A549 (cell line): ENCODE measurements at regions not wholly inside any gene's neighbourhood (a gene's known extent, or its start where the extent isn't known, plus 50 kb on each side); places are given as distances from the start of the nearest gene placed in this dataset.
"Not testable (repeated sequence)": the region's sequence is repeated elsewhere in the genome, so short reads cannot be mapped to it uniquely, and the experiment has no call there.

Experiments
- ATAC-seq, 2 experiments: fragments of 200-7000 bp in 1 of 2; fragments of >200 bp in 1 of 2; cut with Nextera tagmentation in 1 of 2; cut with Tn5 transposase in 1 of 2; 3 replicates each; pipeline versions ENCODE4 v1.8.0 to v1.9.1; 2018 to 2020; ENCODE audit warnings: mild to moderate bottlenecking in 1 of 2, moderate library complexity in 1 of 2
- CTCF ChIA-PET: fragments of 300-600 bp; sonication (Branson Sonifier 250); formaldehyde crosslinking; extraction: SDS; loops from one replicate; lab custom pipeline; 2021; ENCODE audit warnings: antibody characterized with exemption, inconsistent platforms; lab: Yijun Ruan, JAX
- POLR2A ChIA-PET: fragments of 350-600 bp; formaldehyde crosslinking; extraction: SDS; loops from one replicate; lab custom pipeline; 2021; ENCODE audit warnings: antibody characterized with exemption, inconsistent platforms; lab: Yijun Ruan, JAX
- DNase-seq, 2 experiments: peaks; one replicate each; pipeline versions ENCODE4 v3.0.0 to v3.0.0-alpha.2; 2011 to 2016; ENCODE audit warnings: low read depth in 1 of 2, low spot score in 1 of 2
- FAIRE-seq: peaks from 2 replicates; lab custom pipeline; 2011; peaks lifted over from hg19 to GRCh38; lab: Jason Lieb, UNC
- H3K27ac ChIP-seq, 2 experiments: fragments of >200 bp; sonication (Bioruptor Twin); formaldehyde crosslinking; 3 replicates each; pipeline ENCODE4 v1.5.1; 2016 to 2017
- H3K4me1 ChIP-seq: fragments of >200 bp; sonication (Bioruptor Twin); formaldehyde crosslinking; 3 replicates; pipeline ENCODE4 v1.6.1; 2016
- H3K4me2 ChIP-seq: fragments of >200 bp; sonication (Bioruptor Twin); formaldehyde crosslinking; 3 replicates; pipeline ENCODE4 v1.6.1; 2016
- H3K4me3 ChIP-seq: fragments of >200 bp; sonication (Bioruptor Twin); formaldehyde crosslinking; 3 replicates; pipeline ENCODE4 v1.5.1; 2016
- H3K9me3 ChIP-seq: fragments of >200 bp; sonication (Bioruptor Twin); formaldehyde crosslinking; 3 replicates; pipeline ENCODE4 v1.6.1; 2016
- CEBPB ChIP-seq, 2 experiments: fragments of >200 bp in 1 of 2; sonication (Bioruptor Twin) in 1 of 2; formaldehyde crosslinking in 1 of 2; IDR thresholded peaks; 2 replicates each; pipeline ENCODE4 v1.6.1; 2012 to 2016
- E2F6 ChIP-seq: IDR thresholded peaks from 2 replicates; pipeline ENCODE4 v1.6.1; 2012; ENCODE audit warnings: low read depth, borderline replicate concordance
- EHMT2 ChIP-seq: fragments of 200-600 bp; sonication (generic); IDR thresholded peaks from 2 replicates; pipeline ENCODE4 v1.6.1; 2016; ENCODE audit warnings: antibody characterized with exemption, low read depth, mild to moderate bottlenecking, moderate library complexity
- FOSL2 ChIP-seq, 2 experiments: fragments of 450-650 bp in 1 of 2; fragments of >200 bp in 1 of 2; sonication (Bioruptor Twin) in 1 of 2; formaldehyde crosslinking; IDR thresholded peaks; 2 replicates each; pipeline versions ENCODE4 v1.5.0 to v1.6.1; 2016 to 2020; ENCODE audit warnings: mild to moderate bottlenecking in 1 of 2, moderate library complexity in 1 of 2
- HDAC2 ChIP-seq: fragments of 200-600 bp; sonication (generic); IDR thresholded peaks from 2 replicates; pipeline ENCODE4 v1.6.1; 2016
- HEYL ChIP-seq: fragments of 250-450 bp; sonication (Bioruptor Pico); IDR thresholded peaks from 2 replicates; pipeline ENCODE4 v1.8.0; 2021; ENCODE audit warnings: mild to moderate bottlenecking, moderate library complexity
- HOXB5 ChIP-seq: fragments of 250-450 bp; sonication (Bioruptor Pico); IDR thresholded peaks from 2 replicates; pipeline ENCODE4 v1.5.0; 2020; ENCODE audit warnings: mild to moderate bottlenecking, moderate library complexity
- JUNB ChIP-seq: fragments of >200 bp; sonication (Bioruptor Twin); formaldehyde crosslinking; IDR thresholded peaks from 2 replicates; pipeline ENCODE4 v1.6.1; 2016
- MAZ ChIP-seq: fragments of 150-350 bp; IDR thresholded peaks from 2 replicates; pipeline ENCODE4 v1.6.1; 2014; ENCODE audit warnings: antibody characterized with exemption, low read depth, low read length, borderline replicate concordance
- NFE2L2 ChIP-seq: fragments of 150-350 bp; conservative IDR thresholded peaks from 2 replicates; pipeline ENCODE4 v1.6.1; 2014; ENCODE audit warnings: low read length
- NPAS2 ChIP-seq: fragments of 250-450 bp; sonication (Bioruptor Pico); IDR thresholded peaks from 2 replicates; pipeline ENCODE4 v1.8.0; 2022; ENCODE audit warnings: mild to moderate bottlenecking, moderate library complexity, borderline replicate concordance
- RCOR1 ChIP-seq: fragments of 150-350 bp; IDR thresholded peaks from 2 replicates; pipeline ENCODE4 v1.6.1; 2014; ENCODE audit warnings: antibody characterized with exemption, low read length, low read depth
- REST ChIP-seq: fragments of 200-600 bp; sonication (generic); IDR thresholded peaks from 2 replicates; pipeline ENCODE4 v1.6.1; 2016; ENCODE audit warnings: antibody characterized with exemption, mild to moderate bottlenecking, moderate library complexity
- ZFP36 ChIP-seq: fragments of 450-650 bp; IDR thresholded peaks from 2 replicates; pipeline ENCODE4 v1.6.1; 2014; ENCODE audit warnings: borderline replicate concordance; ENCODE audit not compliant: partially characterized antibody
- WGBS: methylation state at CpG from one replicate; pipeline ENCODE4 v1.1.6; 2017; ENCODE audit errors: missing lambda C conversion rate; 5-methylcytosine and 5-hydroxymethylcytosine counted together
- TF ChIP-seq, protein P1 (sequence below): fragments of 250-450 bp; sonication (Bioruptor Pico); IDR thresholded peaks from 2 replicates; pipeline ENCODE4 v1.5.0; 2021; ENCODE audit warnings: mild to moderate bottlenecking, moderate library complexity, borderline replicate concordance
- TF ChIP-seq, protein P2 (sequence below): fragments of >200 bp; sonication (Bioruptor Twin); formaldehyde crosslinking; IDR thresholded peaks from 2 replicates; pipeline ENCODE4 v1.6.1; 2016
- TF ChIP-seq, protein P3 (sequence below): fragments of >200 bp; sonication (Bioruptor Twin); formaldehyde crosslinking; IDR thresholded peaks from 3 replicates; pipeline ENCODE4 v1.6.1; 2016

DNA sequence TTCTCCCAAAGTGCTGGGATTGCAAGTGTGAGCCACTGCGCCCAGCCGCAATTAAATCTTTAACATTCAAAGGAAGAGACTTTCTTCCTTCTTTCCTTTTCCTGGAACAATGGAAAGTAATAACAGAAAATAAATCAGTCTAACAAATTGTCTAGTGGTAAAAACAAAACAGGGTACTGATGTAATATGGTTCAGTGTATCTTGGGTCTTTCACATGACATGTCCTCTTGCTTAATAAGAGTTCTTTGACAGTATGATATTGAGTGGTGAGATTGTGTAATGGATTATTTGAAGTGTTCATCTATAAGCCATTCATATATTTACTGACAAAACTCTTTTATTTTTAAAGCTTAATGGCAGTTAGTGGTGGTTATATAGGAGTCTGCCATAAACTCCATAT lies 256.6 kb downstream of the SPRY1 start (continued):
- TF ChIP-seq, protein P1, sequence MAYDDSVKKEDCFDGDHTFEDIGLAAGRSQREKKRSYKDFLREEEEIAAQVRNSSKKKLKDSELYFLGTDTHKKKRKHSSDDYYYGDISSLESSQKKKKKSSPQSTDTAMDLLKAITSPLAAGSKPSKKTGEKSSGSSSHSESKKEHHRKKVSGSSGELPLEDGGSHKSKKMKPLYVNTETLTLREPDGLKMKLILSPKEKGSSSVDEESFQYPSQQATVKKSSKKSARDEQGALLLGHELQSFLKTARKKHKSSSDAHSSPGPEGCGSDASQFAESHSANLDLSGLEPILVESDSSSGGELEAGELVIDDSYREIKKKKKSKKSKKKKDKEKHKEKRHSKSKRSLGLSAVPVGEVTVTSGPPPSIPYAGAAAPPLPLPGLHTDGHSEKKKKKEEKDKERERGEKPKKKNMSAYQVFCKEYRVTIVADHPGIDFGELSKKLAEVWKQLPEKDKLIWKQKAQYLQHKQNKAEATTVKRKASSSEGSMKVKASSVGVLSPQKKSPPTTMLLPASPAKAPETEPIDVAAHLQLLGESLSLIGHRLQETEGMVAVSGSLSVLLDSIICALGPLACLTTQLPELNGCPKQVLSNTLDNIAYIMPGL (CRISPR knock-in tag), result no peak
- TF ChIP-seq FOSL2 (IDR thresholded peaks at IDR 0.05) (no peak), FOSL2 (CRISPR knock-in tag; IDR thresholded peaks at IDR 0.05) (no peak), NFE2L2 (no peak), MAZ (no peak), JUNB (no peak), HEYL (CRISPR knock-in tag) (no peak), RCOR1 (no peak)
- TF ChIP-seq, protein P2, sequence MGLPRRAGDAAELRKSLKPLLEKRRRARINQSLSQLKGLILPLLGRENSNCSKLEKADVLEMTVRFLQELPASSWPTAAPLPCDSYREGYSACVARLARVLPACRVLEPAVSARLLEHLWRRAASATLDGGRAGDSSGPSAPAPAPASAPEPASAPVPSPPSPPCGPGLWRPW, result no peak

GRCh38 chr4:123656746-123657294 lies 260.2 kb downstream of the SPRY1 start:
- peak; percentile 57 for TF ChIP-seq ZFP36
- ATAC-seq, POLR2A ChIA-PET, H3K4me2 ChIP-seq, FAIRE-seq, H3K4me3 ChIP-seq, H3K9me3 ChIP-seq, DNase-seq, H3K27ac ChIP-seq, H3K4me1 ChIP-seq: not testable (repeated sequence)
- CTCF ChIA-PET, result interaction anchor here (1.4 kb wide), 1 partner anchor 257 kb away, joined by 4 read pairs; no protein-coding TSS in a partner anchor

DNA sequence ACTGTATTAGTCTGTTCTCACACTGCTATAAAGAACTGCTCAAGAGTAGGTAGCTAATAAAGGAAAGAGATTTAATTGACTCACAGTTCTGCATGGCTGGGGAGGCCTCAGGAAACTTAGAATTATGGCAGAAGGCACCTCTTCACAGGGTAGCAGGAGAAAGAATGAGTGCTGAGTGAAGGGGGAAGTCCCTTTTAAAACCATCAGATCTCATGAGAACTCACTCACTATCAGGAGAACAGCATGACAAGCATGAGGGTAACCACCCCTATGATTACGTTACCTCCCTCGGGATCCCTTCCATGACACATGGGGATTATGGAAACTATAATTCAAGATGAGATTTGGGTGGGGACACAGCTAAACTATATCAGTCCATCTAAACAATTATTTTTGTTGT lies 261.0 kb downstream of the SPRY1 start:
- WGBS, result 87% methylated on average over 2 of the region's 2 CpGs
- H3K4me3 ChIP-seq, FAIRE-seq, DNase-seq, H3K27ac ChIP-seq, POLR2A ChIA-PET, H3K4me2 ChIP-seq, ATAC-seq, H3K4me1 ChIP-seq, H3K9me3 ChIP-seq: not testable (repeated sequence)
- CTCF ChIA-PET, result interaction anchor here (1.4 kb wide), 1 partner anchor 258 kb away, joined by 4 read pairs; no protein-coding TSS in a partner anchor

- H3K27ac ChIP-seq, result no peak overlapping the region
- H3K4me1 ChIP-seq, result no peaks in the 10 kb centered on the region
Observed at GRCh38 chr4:123659262-123659661, 262.7 kb downstream of the SPRY1 start.

More at GRCh38 chr4:123659262-123659661, 262.7 kb downstream of the SPRY1 start:
- CTCF ChIA-PET, result interaction anchor here (0.9 to 1.7 kb wide), 4 partner anchors 13 to 556 kb away, joined by 3 to 5 read pairs (median 3); no protein-coding TSS in a partner anchor
- no peak for TF ChIP-seq NPAS2
- TF ChIP-seq HOXB5 (CRISPR knock-in tag), result no peak
- TF ChIP-seq HDAC2, result no peak
- no peak for TF ChIP-seq JUNB
- TF ChIP-seq E2F6, result no peak
- TF ChIP-seq, protein P3, sequence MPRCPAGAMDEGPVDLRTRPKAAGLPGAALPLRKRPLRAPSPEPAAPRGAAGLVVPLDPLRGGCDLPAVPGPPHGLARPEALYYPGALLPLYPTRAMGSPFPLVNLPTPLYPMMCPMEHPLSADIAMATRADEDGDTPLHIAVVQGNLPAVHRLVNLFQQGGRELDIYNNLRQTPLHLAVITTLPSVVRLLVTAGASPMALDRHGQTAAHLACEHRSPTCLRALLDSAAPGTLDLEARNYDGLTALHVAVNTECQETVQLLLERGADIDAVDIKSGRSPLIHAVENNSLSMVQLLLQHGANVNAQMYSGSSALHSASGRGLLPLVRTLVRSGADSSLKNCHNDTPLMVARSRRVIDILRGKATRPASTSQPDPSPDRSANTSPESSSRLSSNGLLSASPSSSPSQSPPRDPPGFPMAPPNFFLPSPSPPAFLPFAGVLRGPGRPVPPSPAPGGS, result no peak
- no peak for TF ChIP-seq MAZ
- no peak for TF ChIP-seq RCOR1
- TF ChIP-seq CEBPB (IDR thresholded peaks at IDR 0.05), result no peak
- TF ChIP-seq REST, result no peak
- TF ChIP-seq EHMT2, result no peak
- peaks cover 6% of the 10 kb centered on the region; the same call in 1 of the 3 replicates for H3K9me3 ChIP-seq
- POLR2A ChIA-PET, result no interaction called here
- no peak overlapping the region for H3K4me2 ChIP-seq
- DNase-seq (no peak), FAIRE-seq (no peak), ATAC-seq (no peak; a peak in 1 of 6 replicates)
- H3K4me3 ChIP-seq, result no peak overlapping the region
